IPS DF 19.7 (cell line): ENCODE measurements at regions not wholly inside any gene's neighbourhood (a gene's known extent, or its start where the extent isn't known, plus 50 kb on each side); places are given as distances from the start of the nearest gene placed in this dataset.
"Not testable (repeated sequence)": the region's sequence is repeated elsewhere in the genome, so short reads cannot be mapped to it uniquely, and the experiment has no call there.

ENCODE experiments used
- DNase-seq: peaks from one replicate; pipeline ENCODE4 v3.0.0-alpha.2; 2013; ENCODE audit warnings: low read depth, low spot score

- no peak for DNase-seq
Measured at GRCh38 chr12:71299541-71300376, 139.8 kb upstream of the LGR5 start.

GRCh38 chr12:71297930-71298329, 140.1 kb upstream of the TSPAN8 start:
- no peak for DNase-seq

GRCh38 chr12:71295953-71296352, 138.2 kb upstream of the TSPAN8 start:
- no peak for DNase-seq

GRCh38 chr12:71291746-71292145, 133.9 kb upstream of the TSPAN8 start:
- DNase-seq = no peak

- DNase-seq = no peak
Measured at GRCh38 chr12:71283883-71284282, 126.1 kb upstream of the TSPAN8 start.

GRCh38 chr12:71282925-71283324, 125.1 kb upstream of the TSPAN8 start:
- DNase-seq = no peak

- DNase-seq = no peak
Measured at GRCh38 chr12:71282020-71282419, 124.2 kb upstream of the TSPAN8 start.

- DNase-seq = no peak
Measured at GRCh38 chr12:71281425-71281824, 123.6 kb upstream of the TSPAN8 start.

GRCh38 chr12:71277866-71278265, 120.1 kb upstream of the TSPAN8 start:
- DNase-seq = no peak

- no peak for DNase-seq
Measured at GRCh38 chr12:71276541-71276940, 118.7 kb upstream of the TSPAN8 start.

GRCh38 chr12:71270794-71271193, 113.0 kb upstream of the TSPAN8 start:
- not testable (repeated sequence) for DNase-seq

- DNase-seq = no peak
Measured at GRCh38 chr12:71270057-71270456, 112.3 kb upstream of the TSPAN8 start.

GRCh38 chr12:71269281-71269598, 111.4 kb upstream of the TSPAN8 start:
- no peak for DNase-seq

GRCh38 chr12:71268598-71269280, 110.9 kb upstream of the TSPAN8 start:
- DNase-seq = no peak

GRCh38 chr12:71266606-71267005, 108.8 kb upstream of the TSPAN8 start:
- DNase-seq = no peak

- DNase-seq = not testable (repeated sequence)
Measured at GRCh38 chr12:71265731-71266130, 107.9 kb upstream of the TSPAN8 start.

GRCh38 chr12:71262466-71262865, 104.7 kb upstream of the TSPAN8 start:
- no peak for DNase-seq

GRCh38 chr12:71252473-71252872, 94.7 kb upstream of the TSPAN8 start:
- DNase-seq = no peak

- DNase-seq = no peak
Measured at GRCh38 chr12:71250166-71250565, 92.4 kb upstream of the TSPAN8 start.

- DNase-seq = no peak
Measured at GRCh38 chr12:71243370-71243769, 85.6 kb upstream of the TSPAN8 start.

GRCh38 chr12:71242511-71242910, 84.7 kb upstream of the TSPAN8 start:
- no peak for DNase-seq

GRCh38 chr12:71240946-71241345, 83.1 kb upstream of the TSPAN8 start:
- DNase-seq = no peak

- no peak for DNase-seq
Measured at GRCh38 chr12:71239731-71240130, 81.9 kb upstream of the TSPAN8 start.
